NB4 (cell line): ENCODE measurements at regions not wholly inside any gene's neighbourhood (a gene's known extent, or its start where the extent isn't known, plus 50 kb on each side); places are given as distances from the start of the nearest gene placed in this dataset.

ENCODE experiments used
- DNase-seq: peaks from one replicate; pipeline ENCODE4 v3.0.0; 2010; ENCODE audit warnings: low read depth
- H3K4me3 ChIP-seq: one replicate; pipeline ENCODE4 v1.5.1; 2011; ENCODE audit warnings: mild to moderate bottlenecking, low read depth, low read length, moderate library complexity
- CTCF ChIP-seq: IDR thresholded peaks from one replicate; pipeline ENCODE4 v1.5.1; 2012; ENCODE audit warnings: low read depth, low read length
- MAX ChIP-seq: IDR thresholded peaks from 2 replicates; pipeline ENCODE4 v1.6.1; 2011; ENCODE audit warnings: low read depth, low read length
- MYC ChIP-seq: IDR thresholded peaks from 2 replicates; pipeline ENCODE4 v1.6.1; 2011; ENCODE audit warnings: low read depth, low read length
- POLR2A ChIP-seq: IDR thresholded peaks from 2 replicates; pipeline ENCODE4 v1.6.1; 2011; ENCODE audit warnings: mild to moderate bottlenecking; ENCODE audit not compliant: insufficient read length; ENCODE audit errors: extremely low read depth

- no peak for DNase-seq
- TF ChIP-seq MAX (no peak), CTCF (no peak), POLR2A (no peak), MYC (no peak)
- no peak overlapping the region for H3K4me3 ChIP-seq
Measured at GRCh38 chrX:16474511-16474910, 175.4 kb upstream of the S100G start.

GRCh38 chrX:16476009-16476408, 173.9 kb upstream of the S100G start:
- DNase-seq, result no peak
- TF ChIP-seq MYC (no peak), POLR2A (no peak), CTCF (no peak), MAX (no peak)
- H3K4me3 ChIP-seq, result no peak overlapping the region

GRCh38 chrX:16476692-16477091, 173.3 kb upstream of the S100G start:
- no peak for DNase-seq
- TF ChIP-seq CTCF (no peak), POLR2A (no peak), MYC (no peak), MAX (no peak)
- H3K4me3 ChIP-seq, result no peak overlapping the region

- H3K4me3 ChIP-seq, result no peak overlapping the region
- DNase-seq, result no peak
- TF ChIP-seq MAX, result no peak
- TF ChIP-seq MYC, result no peak
- TF ChIP-seq POLR2A, result no peak
- TF ChIP-seq CTCF, result no peak
Measured at GRCh38 chrX:16479206-16479869, 170.6 kb upstream of the S100G start.

GRCh38 chrX:16480049-16480448, 169.9 kb upstream of the S100G start:
- no peak for TF ChIP-seq POLR2A
- TF ChIP-seq MAX, result no peak
- no peak for TF ChIP-seq MYC
- TF ChIP-seq CTCF, result no peak
- DNase-seq, result no peak
- no peak overlapping the region for H3K4me3 ChIP-seq

- peak; percentile 55 for DNase-seq
- TF ChIP-seq MAX, result no peak
- H3K4me3 ChIP-seq, result no peak overlapping the region
Measured at GRCh38 chrX:16484338-16484737, 165.6 kb upstream of the S100G start.
